Fibroblast of lung (primary cell): ENCODE measurements at regions not wholly inside any gene's neighbourhood (a gene's known extent, or its start where the extent isn't known, plus 50 kb on each side); places are given as distances from the start of the nearest gene placed in this dataset.

Source experiments
- DNase-seq, 2 donors: peaks; one replicate each; pipeline versions ENCODE4 v3.0.0 to v3.0.0-alpha.2; 2010; ENCODE audit warnings: low read depth in 2 of 2
- H2AFZ ChIP-seq: 2 replicates; pipeline ENCODE4 v1.5.1; 2012; ENCODE audit warnings: low read length, control low read depth, inconsistent platforms
- H3K27ac ChIP-seq: 2 replicates; pipeline ENCODE4 v1.5.1; 2011; ENCODE audit warnings: low read length, control low read depth; ENCODE audit not compliant: insufficient read depth
- H3K27me3 ChIP-seq: 2 replicates; pipeline ENCODE4 v1.5.1; 2011; ENCODE audit warnings: mild to moderate bottlenecking, low read length; ENCODE audit not compliant: control insufficient read depth, insufficient read depth
- H3K36me3 ChIP-seq: 2 replicates; pipeline ENCODE4 v1.5.1; 2011; ENCODE audit warnings: low read length; ENCODE audit not compliant: control insufficient read depth, insufficient read depth
- H3K4me1 ChIP-seq: 2 replicates; pipeline ENCODE4 v1.5.1; 2011; ENCODE audit warnings: low read length; ENCODE audit not compliant: control insufficient read depth, insufficient read depth; ENCODE audit errors: extremely low read depth
- H3K4me2 ChIP-seq: 2 replicates; pipeline ENCODE4 v1.5.1; 2011; ENCODE audit warnings: low read length, control low read depth; ENCODE audit not compliant: insufficient read depth; ENCODE audit errors: extremely low read depth
- H3K4me3 ChIP-seq, 4 experiments: fragments of 200-600 bp in 1 of 4; sonication (generic) in 1 of 4; replicated peaks in 1 of 4; 2 replicates each; pipeline ENCODE4 v1.5.1; 2011 to 2016; ENCODE audit warnings: low read length in 4 of 4, low read depth in 3 of 4, mild to moderate bottlenecking in 3 of 4, control low read depth in 2 of 4, inconsistent platforms in 1 of 4, mixed read lengths in 1 of 4; ENCODE audit not compliant: insufficient read depth in 1 of 4; ENCODE audit errors: control extremely low read depth in 1 of 4
- H3K79me2 ChIP-seq: 2 replicates; pipeline ENCODE4 v1.5.1; 2012; ENCODE audit warnings: mild to moderate bottlenecking, low read length, inconsistent platforms; ENCODE audit not compliant: control insufficient read depth, insufficient read depth
- H3K9ac ChIP-seq: 2 replicates; pipeline ENCODE4 v1.5.1; 2011; ENCODE audit warnings: mild to moderate bottlenecking, low read length, control low read depth; ENCODE audit not compliant: insufficient read depth
- H3K9me3 ChIP-seq: 2 replicates; pipeline ENCODE4 v1.5.1; 2012; ENCODE audit warnings: low read depth, low read length; ENCODE audit not compliant: control insufficient read depth, insufficient read depth
- H4K20me1 ChIP-seq: 2 replicates; pipeline ENCODE4 v1.5.1; 2011; ENCODE audit warnings: low read length; ENCODE audit not compliant: control insufficient read depth, insufficient read depth; ENCODE audit errors: extremely low read depth
- EZH2 ChIP-seq: IDR thresholded peaks from 2 replicates; pipeline ENCODE4 v1.5.1; 2012; ENCODE audit warnings: low read length, control low read depth, mild to moderate bottlenecking; ENCODE audit errors: missing control alignments
- TF ChIP-seq, protein P1 (sequence below), 2 donors: IDR thresholded peaks in 1 of 2; conservative IDR thresholded peaks in 1 of 2; 1 replicate in 1 of 2; 2 replicates in 1 of 2; pipeline ENCODE4 v1.5.1; 2011 to 2012; ENCODE audit warnings: low read length in 2 of 2, control low read depth in 1 of 2, inconsistent platforms in 1 of 2, low read depth in 1 of 2, mild to moderate bottlenecking in 1 of 2

DNA sequence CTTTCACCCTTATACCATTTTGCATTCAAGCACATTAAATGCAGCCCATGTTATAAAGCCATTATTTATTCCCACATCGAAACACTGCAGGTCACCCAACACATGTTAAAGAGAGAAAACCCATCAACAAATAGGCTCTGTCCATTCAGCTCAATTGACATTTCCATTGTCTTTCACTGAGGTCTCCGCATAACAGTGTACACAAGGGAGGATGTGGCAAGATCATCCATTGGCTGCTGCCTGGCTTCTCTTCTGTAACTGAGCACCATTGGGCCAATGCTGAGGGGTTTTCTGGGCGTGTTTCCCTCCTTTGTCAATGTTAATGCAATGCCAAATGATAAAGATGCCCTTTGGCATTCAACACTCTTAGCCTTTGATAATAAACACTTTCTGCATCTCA is 278.1 kb upstream of the SP4 start:
- Histone ChIP-seq H3K4me1 (no peaks in the 10 kb centered on the region), H3K9me3 (no peaks in the 10 kb centered on the region), H2AFZ (no peak overlapping the region), H3K4me2 (no peak overlapping the region), H3K27ac (no peak overlapping the region), H3K9ac (no peak overlapping the region), H3K36me3 (no peaks in the 10 kb centered on the region), H3K79me2 (no peaks in the 10 kb centered on the region), H4K20me1 (no peaks in the 10 kb centered on the region), H3K27me3 (no peaks in the 10 kb centered on the region), H3K4me3 (no peak overlapping the region)
- TF ChIP-seq, protein P1, sequence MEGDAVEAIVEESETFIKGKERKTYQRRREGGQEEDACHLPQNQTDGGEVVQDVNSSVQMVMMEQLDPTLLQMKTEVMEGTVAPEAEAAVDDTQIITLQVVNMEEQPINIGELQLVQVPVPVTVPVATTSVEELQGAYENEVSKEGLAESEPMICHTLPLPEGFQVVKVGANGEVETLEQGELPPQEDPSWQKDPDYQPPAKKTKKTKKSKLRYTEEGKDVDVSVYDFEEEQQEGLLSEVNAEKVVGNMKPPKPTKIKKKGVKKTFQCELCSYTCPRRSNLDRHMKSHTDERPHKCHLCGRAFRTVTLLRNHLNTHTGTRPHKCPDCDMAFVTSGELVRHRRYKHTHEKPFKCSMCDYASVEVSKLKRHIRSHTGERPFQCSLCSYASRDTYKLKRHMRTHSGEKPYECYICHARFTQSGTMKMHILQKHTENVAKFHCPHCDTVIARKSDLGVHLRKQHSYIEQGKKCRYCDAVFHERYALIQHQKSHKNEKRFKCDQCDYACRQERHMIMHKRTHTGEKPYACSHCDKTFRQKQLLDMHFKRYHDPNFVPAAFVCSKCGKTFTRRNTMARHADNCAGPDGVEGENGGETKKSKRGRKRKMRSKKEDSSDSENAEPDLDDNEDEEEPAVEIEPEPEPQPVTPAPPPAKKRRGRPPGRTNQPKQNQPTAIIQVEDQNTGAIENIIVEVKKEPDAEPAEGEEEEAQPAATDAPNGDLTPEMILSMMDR (conservative IDR thresholded peaks at IDR 0.05 in 1 of 2, IDR thresholded peaks at IDR 0.05 in 1 of 2; ENCODE audit: low read depth in 1 of 2, low read length in 2 of 2) = no peak
- no peak for TF ChIP-seq EZH2
- no peak for DNase-seq

DNA sequence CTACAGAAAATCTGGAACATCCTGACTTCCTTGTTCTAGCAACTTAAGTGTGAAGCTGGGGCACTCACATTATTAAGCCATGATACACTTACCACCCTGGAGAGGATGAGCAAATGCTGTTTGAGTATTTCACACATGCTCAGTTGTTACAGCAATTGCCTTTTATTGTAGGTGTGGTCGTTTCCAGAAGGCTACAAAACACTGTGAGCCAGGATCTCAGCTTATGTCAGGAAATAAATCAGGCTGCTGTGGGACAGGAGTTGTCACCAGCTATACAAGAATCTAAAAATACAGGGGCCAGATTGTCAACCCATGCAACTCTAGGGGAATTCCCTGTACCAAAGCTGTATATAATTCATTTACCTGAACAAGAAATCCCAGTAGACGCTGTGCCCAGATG is 273.3 kb upstream of the SP4 start:
- no peak overlapping the region for H3K27ac ChIP-seq
- no peak overlapping the region for H2AFZ ChIP-seq
- TF ChIP-seq, protein P1 (conservative IDR thresholded peaks at IDR 0.05 in 1 of 2, IDR thresholded peaks at IDR 0.05 in 1 of 2; ENCODE audit: low read depth in 1 of 2, low read length in 2 of 2) = no peak
- TF ChIP-seq EZH2 = no peak
- H3K79me2 ChIP-seq = no peaks in the 10 kb centered on the region
- no peaks in the 10 kb centered on the region for H3K27me3 ChIP-seq
- H3K36me3 ChIP-seq = no peaks in the 10 kb centered on the region
- no peaks in the 10 kb centered on the region for H4K20me1 ChIP-seq
- H3K4me3 ChIP-seq = no peak overlapping the region
- H3K4me2 ChIP-seq = no peak overlapping the region
- no peak for DNase-seq
- no peaks in the 10 kb centered on the region for H3K9me3 ChIP-seq
- no peaks in the 10 kb centered on the region for H3K4me1 ChIP-seq
- H3K9ac ChIP-seq = no peak overlapping the region

DNA sequence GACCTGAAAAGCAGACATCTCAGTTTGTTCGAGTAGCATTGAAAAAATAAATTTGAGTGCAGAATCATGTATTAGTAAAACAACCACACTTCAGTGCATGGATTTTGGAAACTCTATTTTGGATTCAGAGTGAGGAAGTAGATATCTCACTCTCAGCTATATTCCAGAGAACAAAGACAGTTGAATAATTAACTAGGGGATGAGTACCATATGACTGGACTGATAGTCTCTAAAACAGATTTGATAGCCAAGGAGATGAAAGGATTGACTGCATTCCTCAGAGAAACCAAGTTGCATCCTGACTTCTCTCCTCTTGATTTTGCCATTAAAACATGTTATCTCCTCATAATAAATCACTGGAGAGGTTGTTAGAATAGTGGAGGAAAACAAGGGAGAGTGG is 268.4 kb upstream of the SP4 start:
- Histone ChIP-seq H3K27me3 (no peaks in the 10 kb centered on the region), H3K4me2 (no peak overlapping the region), H3K4me3 (no peak overlapping the region), H3K79me2 (no peaks in the 10 kb centered on the region), H2AFZ (no peak overlapping the region), H4K20me1 (no peaks in the 10 kb centered on the region), H3K4me1 (no peaks in the 10 kb centered on the region), H3K9ac (no peak overlapping the region), H3K27ac (no peak overlapping the region), H3K9me3 (no peaks in the 10 kb centered on the region), H3K36me3 (no peaks in the 10 kb centered on the region)
- TF ChIP-seq, protein P1 (conservative IDR thresholded peaks at IDR 0.05 in 1 of 2, IDR thresholded peaks at IDR 0.05 in 1 of 2; ENCODE audit: low read depth in 1 of 2, low read length in 2 of 2) = no peak
- TF ChIP-seq EZH2 = no peak
- no peak for DNase-seq
